ENCODE measurements at regions not wholly inside any gene's neighbourhood (a gene's known extent, or its start where the extent isn't known, plus 50 kb on each side); places are given as distances from the start of the nearest gene placed in this dataset.
"Not testable (repeated sequence)": the region's sequence is repeated elsewhere in the genome, so short reads cannot be mapped to it uniquely, and the experiment has no call there.

GRCh38 chr7:68601826-68602225 is 996.4 kb upstream of the AUTS2 start:
- H3K27ac Mint-ChIP-seq, result peak overlapping the region; percentile 30
- H3K36me3 Mint-ChIP-seq, result no peaks in the 10 kb centered on the region
- no peaks in the 10 kb centered on the region for H3K27me3 Mint-ChIP-seq
- H3K9me3 Mint-ChIP-seq, result no peaks in the 10 kb centered on the region
- H3K4me1 Mint-ChIP-seq, result no peaks in the 10 kb centered on the region
- H3K4me3 Mint-ChIP-seq, result no peak overlapping the region

GRCh38 chr7:68604541-68604940 is 993.7 kb upstream of the AUTS2 start:
- Mint-ChIP-seq H3K27me3 (no peaks in the 10 kb centered on the region), H3K4me1 (no peaks in the 10 kb centered on the region), H3K4me3 (no peak overlapping the region), H3K9me3 (no peaks in the 10 kb centered on the region), H3K36me3 (no peaks in the 10 kb centered on the region), H3K27ac (no peak overlapping the region)

DNA sequence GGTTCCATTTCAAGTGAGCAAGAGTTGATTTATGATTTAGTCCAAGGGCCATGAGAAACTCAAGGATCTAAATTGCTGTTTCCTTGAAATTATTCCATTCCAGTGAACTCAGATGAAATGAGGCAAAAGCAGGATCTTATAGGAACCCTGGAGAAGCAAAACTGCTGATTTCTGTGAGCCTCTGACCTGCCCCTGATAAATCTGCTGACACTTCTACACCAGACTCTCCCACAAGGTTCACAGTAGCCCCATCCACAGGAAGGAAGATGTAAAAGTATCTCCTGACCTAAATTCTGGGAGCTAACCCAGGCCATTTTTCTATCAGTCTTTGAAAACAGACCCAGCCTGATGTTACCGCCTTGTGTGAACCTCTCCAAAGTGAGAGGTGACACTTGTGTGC is 987.6 kb upstream of the AUTS2 start:
- Mint-ChIP-seq H3K27ac (no peak overlapping the region), H3K4me1 (no peaks in the 10 kb centered on the region), H3K4me3 (no peak overlapping the region), H3K9me3 (peaks cover 19% of the 10 kb centered on the region), H3K36me3 (no peaks in the 10 kb centered on the region), H3K27me3 (no peaks in the 10 kb centered on the region)

- Mint-ChIP-seq H3K27ac (no peak overlapping the region), H3K4me1 (no peaks in the 10 kb centered on the region), H3K27me3 (no peaks in the 10 kb centered on the region), H3K9me3 (peaks cover 24% of the 10 kb centered on the region), H3K36me3 (no peaks in the 10 kb centered on the region), H3K4me3 (no peak overlapping the region)
These were observed 984.9 kb upstream of the AUTS2 start for GRCh38 chr7:68613405-68613804.

- Mint-ChIP-seq H3K27ac (no peak overlapping the region), H3K9me3 (peaks cover 26% of the 10 kb centered on the region), H3K36me3 (no peaks in the 10 kb centered on the region), H3K4me1 (no peaks in the 10 kb centered on the region), H3K4me3 (no peak overlapping the region), H3K27me3 (no peaks in the 10 kb centered on the region)
These were observed 984.4 kb upstream of the AUTS2 start for GRCh38 chr7:68613897-68614296.

GRCh38 chr7:68619526-68619925 is 978.7 kb upstream of the AUTS2 start:
- H3K9me3 Mint-ChIP-seq, result peaks cover 16% of the 10 kb centered on the region
- no peaks in the 10 kb centered on the region for H3K36me3 Mint-ChIP-seq
- no peak overlapping the region for H3K27ac Mint-ChIP-seq
- H3K4me3 Mint-ChIP-seq, result no peak overlapping the region
- no peaks in the 10 kb centered on the region for H3K4me1 Mint-ChIP-seq
- no peaks in the 10 kb centered on the region for H3K27me3 Mint-ChIP-seq

GRCh38 chr7:68622500-68622899 is 975.8 kb upstream of the AUTS2 start:
- Mint-ChIP-seq H3K27ac (no peak overlapping the region), H3K27me3 (no peaks in the 10 kb centered on the region), H3K36me3 (no peaks in the 10 kb centered on the region)

DNA sequence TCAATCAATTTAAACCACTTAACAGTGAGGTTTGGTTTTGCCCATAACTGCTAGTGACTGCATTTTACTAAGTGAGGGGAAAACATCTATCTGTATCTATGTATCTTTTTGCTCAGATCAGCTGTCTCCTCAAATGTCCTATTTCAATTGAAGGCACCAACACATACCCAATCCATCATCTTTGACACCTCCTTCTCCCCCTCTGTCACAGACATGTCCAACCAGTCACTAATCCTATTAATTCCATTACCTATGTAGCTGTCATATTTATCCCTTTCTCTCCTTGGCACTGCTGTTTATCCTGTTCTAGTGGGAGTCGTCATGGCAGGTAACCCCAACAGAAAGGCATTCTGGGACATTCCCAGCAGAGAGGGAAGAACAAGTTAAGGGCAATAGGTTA is 975.2 kb upstream of the AUTS2 start:
- Mint-ChIP-seq H3K4me1 (no peaks in the 10 kb centered on the region), H3K9me3 (peaks cover 8% of the 10 kb centered on the region), H3K4me3 (no peak overlapping the region), H3K27me3 (no peaks in the 10 kb centered on the region), H3K36me3 (no peaks in the 10 kb centered on the region), H3K27ac (no peak overlapping the region)

More at GRCh38 chr7:68622500-68622899, 975.8 kb upstream of the AUTS2 start:
- Mint-ChIP-seq H3K9me3 (peaks cover 5% of the 10 kb centered on the region), H3K4me1 (no peaks in the 10 kb centered on the region), H3K4me3 (no peak overlapping the region)

GRCh38 chr7:68627247-68627864 is 970.9 kb upstream of the AUTS2 start:
- Mint-ChIP-seq H3K4me3 (no peak overlapping the region), H3K27ac (no peak overlapping the region)

DNA sequence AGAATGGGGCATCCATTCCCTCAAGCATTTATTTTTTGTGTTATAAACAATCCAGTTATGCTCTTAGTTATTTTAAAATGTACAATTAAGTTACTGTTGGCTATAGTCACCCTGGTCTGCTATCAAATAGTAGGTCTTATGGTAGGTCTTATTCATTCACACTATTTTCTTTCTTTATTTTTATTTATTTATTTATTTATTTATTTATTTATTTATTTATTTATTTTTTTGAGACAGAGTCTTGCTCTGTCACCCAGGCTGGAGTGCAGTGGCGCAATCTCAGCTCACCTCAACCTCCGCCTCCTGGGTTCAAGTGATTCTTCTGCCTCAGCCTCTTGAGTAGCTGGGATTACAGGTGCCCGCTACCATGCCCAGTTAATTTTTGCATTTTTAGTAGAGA is 967.4 kb upstream of the AUTS2 start:
- not testable (repeated sequence) for H3K27ac Mint-ChIP-seq, H3K27me3 Mint-ChIP-seq, H3K4me1 Mint-ChIP-seq, H3K36me3 Mint-ChIP-seq, H3K4me3 Mint-ChIP-seq
- H3K9me3 Mint-ChIP-seq, result peaks cover 24% of the 10 kb centered on the region

More at GRCh38 chr7:68627247-68627864, 970.9 kb upstream of the AUTS2 start:
- Mint-ChIP-seq H3K4me1 (no peaks in the 10 kb centered on the region), H3K9me3 (peaks cover 21% of the 10 kb centered on the region), H3K36me3 (no peaks in the 10 kb centered on the region), H3K27me3 (no peaks in the 10 kb centered on the region)

GRCh38 chr7:68640103-68640502 is 958.2 kb upstream of the AUTS2 start:
- no peaks in the 10 kb centered on the region for H3K36me3 Mint-ChIP-seq
- H3K27ac Mint-ChIP-seq, result no peak overlapping the region
- no peak overlapping the region for H3K4me3 Mint-ChIP-seq
- no peaks in the 10 kb centered on the region for H3K27me3 Mint-ChIP-seq
- H3K9me3 Mint-ChIP-seq, result peaks cover 7% of the 10 kb centered on the region
- H3K4me1 Mint-ChIP-seq, result no peaks in the 10 kb centered on the region

- Mint-ChIP-seq H3K36me3 (no peaks in the 10 kb centered on the region), H3K9me3 (peaks cover 7% of the 10 kb centered on the region), H3K27ac (no peak overlapping the region), H3K4me3 (no peak overlapping the region), H3K4me1 (no peaks in the 10 kb centered on the region), H3K27me3 (no peaks in the 10 kb centered on the region)
These were observed 955.5 kb upstream of the AUTS2 start for GRCh38 chr7:68642727-68643126.

DNA sequence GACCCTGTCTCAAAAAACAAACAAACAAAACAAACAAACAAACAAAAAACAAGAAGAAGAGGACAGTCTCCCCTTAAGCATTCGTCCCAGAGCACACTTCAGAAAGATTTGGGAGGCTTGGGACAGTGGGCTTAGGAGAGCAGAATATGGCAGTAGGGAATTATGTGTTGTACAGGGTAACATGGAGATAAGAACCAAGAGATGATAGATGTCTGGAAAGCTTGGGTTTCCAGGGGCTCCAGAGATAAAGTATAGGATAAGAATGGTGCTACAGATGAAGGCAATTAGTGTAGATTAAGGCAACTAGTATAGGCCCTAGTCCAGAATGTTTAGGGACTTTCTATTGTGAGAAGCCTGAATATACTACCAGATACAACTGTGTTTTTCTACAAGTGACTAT is 934.9 kb upstream of the AUTS2 start:
- H3K4me3 Mint-ChIP-seq, result no peak overlapping the region
- H3K27ac Mint-ChIP-seq, result no peak overlapping the region
- H3K36me3 Mint-ChIP-seq, result no peaks in the 10 kb centered on the region
- H3K4me1 Mint-ChIP-seq, result no peaks in the 10 kb centered on the region
- peaks cover 11% of the 10 kb centered on the region for H3K9me3 Mint-ChIP-seq
- no peaks in the 10 kb centered on the region for H3K27me3 Mint-ChIP-seq

GRCh38 chr7:68671046-68671445 is 927.2 kb upstream of the AUTS2 start:
- H3K27me3 Mint-ChIP-seq, result no peaks in the 10 kb centered on the region
- no peaks in the 10 kb centered on the region for H3K4me1 Mint-ChIP-seq
- H3K27ac Mint-ChIP-seq, result no peak overlapping the region
- no peak overlapping the region for H3K4me3 Mint-ChIP-seq
- H3K9me3 Mint-ChIP-seq, result peaks cover 10% of the 10 kb centered on the region
- H3K36me3 Mint-ChIP-seq, result no peaks in the 10 kb centered on the region

- no peaks in the 10 kb centered on the region for H3K27me3 Mint-ChIP-seq
- no peak overlapping the region for H3K27ac Mint-ChIP-seq
- no peaks in the 10 kb centered on the region for H3K4me1 Mint-ChIP-seq
- H3K36me3 Mint-ChIP-seq, result no peaks in the 10 kb centered on the region
- H3K4me3 Mint-ChIP-seq, result no peak overlapping the region
- peaks cover 10% of the 10 kb centered on the region for H3K9me3 Mint-ChIP-seq
These were observed 926.6 kb upstream of the AUTS2 start for GRCh38 chr7:68671671-68672070.

DNA sequence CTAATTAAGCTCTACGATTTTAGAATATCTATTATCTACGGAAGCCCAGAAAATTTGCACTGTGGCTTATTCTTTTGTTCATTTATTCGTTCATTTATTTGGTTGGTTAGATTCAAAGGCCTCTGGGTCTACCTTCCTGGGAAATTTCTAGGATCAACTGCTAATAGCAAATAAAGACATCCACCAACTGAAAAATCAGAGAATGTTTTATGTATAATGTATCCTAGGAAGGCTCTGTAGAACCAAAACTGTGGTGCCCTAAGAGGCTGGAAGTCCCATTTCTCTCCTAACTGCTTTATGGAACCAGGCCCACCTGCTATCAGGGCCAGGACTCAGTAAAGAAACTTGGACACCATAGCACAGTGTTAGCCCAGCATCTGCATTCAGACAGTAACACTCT is 923.4 kb upstream of the AUTS2 start:
- peaks cover 10% of the 10 kb centered on the region for H3K9me3 Mint-ChIP-seq
- no peak overlapping the region for H3K27ac Mint-ChIP-seq
- H3K36me3 Mint-ChIP-seq, result no peaks in the 10 kb centered on the region
- no peak overlapping the region for H3K4me3 Mint-ChIP-seq
- H3K27me3 Mint-ChIP-seq, result no peaks in the 10 kb centered on the region
- H3K4me1 Mint-ChIP-seq, result no peaks in the 10 kb centered on the region

GRCh38 chr7:68676813-68677535 is 921.3 kb upstream of the AUTS2 start:
- H3K27ac Mint-ChIP-seq, result no peak overlapping the region
- H3K9me3 Mint-ChIP-seq, result peaks cover 5% of the 10 kb centered on the region
- no peaks in the 10 kb centered on the region for H3K36me3 Mint-ChIP-seq
- no peaks in the 10 kb centered on the region for H3K4me1 Mint-ChIP-seq
- no peak overlapping the region for H3K4me3 Mint-ChIP-seq
- no peaks in the 10 kb centered on the region for H3K27me3 Mint-ChIP-seq
